GM10266 (cell line): ENCODE measurements at regions not wholly inside any gene's neighbourhood (a gene's known extent, or its start where the extent isn't known, plus 50 kb on each side); places are given as distances from the start of the nearest gene placed in this dataset.
"Not testable (repeated sequence)": the region's sequence is repeated elsewhere in the genome, so short reads cannot be mapped to it uniquely, and the experiment has no call there.

Source experiments
- DNase-seq: peaks from one replicate; pipeline ENCODE4 v3.0.0; 2012; ENCODE audit errors: extremely low spot score

- not testable (repeated sequence) for DNase-seq
Measured at GRCh38 chr6:57708061-57708460, 390.6 kb downstream of the PRIM2 start.

DNA sequence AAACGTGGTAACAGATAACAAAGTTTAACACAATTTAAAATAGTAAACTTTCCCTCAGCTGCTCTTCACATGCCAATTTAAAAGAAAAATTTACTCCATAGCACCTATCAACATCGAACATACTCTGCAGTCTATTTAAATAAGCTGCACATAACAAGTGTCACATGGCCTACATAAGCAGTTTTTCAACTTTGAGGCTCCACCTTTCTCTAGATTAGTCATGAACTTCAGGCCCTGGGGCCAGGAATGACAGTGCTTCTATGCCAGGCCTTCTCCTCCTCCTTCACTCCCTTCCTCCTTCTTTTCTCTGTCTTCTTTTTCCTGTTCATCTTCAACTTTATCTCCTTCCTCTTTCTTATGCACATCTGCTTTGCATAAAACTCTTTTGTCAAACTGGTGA lies 405.1 kb downstream of the PRIM2 start:
- DNase-seq, result not testable (repeated sequence)

DNA sequence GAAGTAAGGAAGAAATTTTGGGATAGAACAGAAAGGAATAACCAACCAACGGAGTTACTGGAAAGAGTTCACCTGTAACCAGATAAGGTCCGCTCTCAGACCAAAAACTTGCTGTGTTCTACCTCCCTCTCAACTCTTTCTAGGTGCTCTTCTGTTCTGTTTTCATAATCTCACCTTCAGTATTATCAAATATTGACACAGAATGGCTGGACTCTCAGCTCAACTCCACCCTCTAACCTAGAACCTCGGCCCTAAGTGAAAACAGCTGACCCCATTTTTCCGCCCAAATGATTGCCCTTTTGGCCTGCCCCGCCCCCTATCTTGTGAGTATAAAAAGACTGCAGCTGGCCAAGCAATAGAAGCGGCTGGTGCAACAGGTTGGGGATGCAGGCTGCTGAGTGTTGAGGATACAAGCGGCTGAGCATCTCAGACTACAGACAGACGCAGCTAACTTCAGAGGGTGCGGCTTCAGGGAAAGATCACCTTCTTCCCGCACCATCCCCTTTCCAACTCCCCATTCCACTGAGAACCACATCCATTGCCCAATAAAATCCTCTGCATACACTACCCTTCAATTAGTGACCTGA lies 406.5 kb downstream of the PRIM2 start:
- not testable (repeated sequence) for DNase-seq

GRCh38 chr6:57729407-57729806 lies 412.0 kb downstream of the PRIM2 start:
- not testable (repeated sequence) for DNase-seq

- DNase-seq, result not testable (repeated sequence)
Measured at GRCh38 chr6:57730726-57731125, 413.3 kb downstream of the PRIM2 start.

DNA sequence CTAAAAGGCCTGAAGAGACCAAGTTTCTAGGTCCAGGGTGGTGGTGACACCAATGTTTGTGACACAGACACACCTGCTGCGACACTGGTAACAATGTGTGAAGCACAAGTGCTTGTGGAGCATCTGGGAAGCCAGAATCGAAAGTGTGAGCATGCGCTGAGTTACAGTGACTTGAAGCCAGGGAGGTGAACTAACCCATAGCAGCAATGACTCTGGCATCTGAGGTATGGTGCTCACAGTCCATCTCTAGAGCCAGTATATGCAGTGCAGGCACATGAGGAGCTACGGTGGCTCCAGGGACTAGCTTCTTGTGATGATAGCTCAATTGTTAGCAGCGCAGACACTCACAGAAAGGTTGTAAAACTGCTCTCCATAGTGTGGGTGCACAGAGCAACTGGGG lies 430.3 kb downstream of the PRIM2 start:
- DNase-seq, result not testable (repeated sequence)

- DNase-seq, result not testable (repeated sequence)
Measured at GRCh38 chr6:57759850-57760249, 442.4 kb downstream of the PRIM2 start.

DNA sequence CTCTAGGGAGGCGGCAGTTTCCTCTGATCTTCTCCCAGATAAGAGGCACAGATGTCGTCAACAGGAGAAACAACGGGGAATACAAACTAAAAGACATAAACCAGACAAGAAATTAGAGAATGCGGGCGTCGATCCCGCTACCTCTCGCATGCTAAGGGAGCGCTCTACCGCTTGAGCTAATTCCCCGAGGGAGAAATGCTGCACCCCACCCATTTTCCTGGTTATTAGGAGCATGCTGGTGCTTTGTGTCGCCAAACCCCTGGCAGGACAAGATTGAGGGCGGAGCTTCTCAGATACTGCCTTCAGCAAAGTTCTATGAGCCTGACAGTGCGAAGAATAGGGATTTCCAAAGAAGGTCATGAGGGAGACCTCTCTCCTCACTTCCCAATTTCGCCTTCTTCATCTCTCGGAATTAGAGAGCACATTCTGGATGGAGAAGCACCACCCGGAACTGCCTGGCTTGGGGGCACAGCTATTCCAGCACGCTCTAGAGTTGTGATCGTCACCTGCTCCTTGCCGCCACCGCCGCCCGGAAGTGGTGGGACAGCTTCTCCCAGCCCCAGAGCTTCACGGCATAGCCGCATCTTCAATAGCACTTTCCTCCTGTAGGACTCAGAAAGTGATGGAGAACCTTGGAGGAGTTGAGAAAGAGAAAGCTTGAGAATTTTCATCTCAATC lies 475.4 kb downstream of the PRIM2 start:
- not testable (repeated sequence) for DNase-seq

DNA sequence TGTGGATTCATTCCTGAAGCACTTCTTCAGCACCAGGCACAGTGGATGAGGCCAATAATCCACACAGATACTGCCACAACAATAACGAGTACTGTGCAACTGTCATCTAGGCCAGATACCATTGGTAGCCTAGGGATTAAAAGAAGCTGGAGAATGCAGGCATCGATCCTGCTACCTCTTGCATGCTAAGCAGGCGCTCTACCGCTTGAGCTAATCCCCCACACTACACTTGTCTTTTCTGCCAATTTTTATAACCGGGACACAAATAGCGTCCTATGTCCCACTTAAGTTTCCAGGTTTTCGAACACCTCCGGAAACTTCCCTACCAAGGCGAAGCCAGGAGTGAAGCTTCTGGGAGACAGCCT lies 475.9 kb downstream of the PRIM2 start:
- not testable (repeated sequence) for DNase-seq

DNA sequence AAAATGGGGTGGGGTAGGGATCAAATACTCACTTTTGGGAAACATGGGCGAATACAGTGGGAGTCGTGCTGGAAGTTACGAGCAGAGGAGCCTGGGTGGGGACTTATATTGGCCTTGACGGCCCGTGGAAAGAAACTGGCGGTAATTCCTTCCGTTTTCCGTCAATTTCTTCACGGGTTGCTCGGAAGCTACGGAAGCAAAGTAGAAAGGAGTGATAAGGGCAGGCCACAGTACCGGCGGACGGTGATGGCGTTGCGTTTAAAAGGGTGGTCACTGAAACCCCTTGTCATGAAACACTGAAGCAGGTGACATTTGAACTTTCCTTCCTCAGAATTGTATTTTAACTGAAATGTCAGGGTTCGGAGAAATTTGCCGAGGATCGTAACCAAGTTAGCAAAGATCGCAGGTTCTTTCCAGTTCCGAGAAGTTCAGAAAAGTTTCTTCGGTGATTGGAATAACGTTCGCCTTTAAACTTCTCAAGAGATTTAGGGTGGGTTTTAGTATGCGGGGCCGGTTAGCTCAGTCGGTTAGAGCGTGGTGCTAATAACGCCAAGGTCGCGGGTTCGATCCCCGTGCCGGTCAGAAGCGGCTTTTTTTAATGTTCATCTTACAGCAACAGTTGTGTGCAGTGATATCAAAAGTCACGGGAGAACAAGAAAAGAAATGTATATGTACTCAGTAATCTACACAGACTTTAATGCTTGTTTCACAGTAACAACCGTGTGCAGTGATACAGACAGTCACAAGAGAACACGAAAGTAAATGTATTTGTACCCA lies 482.5 kb downstream of the PRIM2 start:
- DNase-seq, result not testable (repeated sequence)

DNA sequence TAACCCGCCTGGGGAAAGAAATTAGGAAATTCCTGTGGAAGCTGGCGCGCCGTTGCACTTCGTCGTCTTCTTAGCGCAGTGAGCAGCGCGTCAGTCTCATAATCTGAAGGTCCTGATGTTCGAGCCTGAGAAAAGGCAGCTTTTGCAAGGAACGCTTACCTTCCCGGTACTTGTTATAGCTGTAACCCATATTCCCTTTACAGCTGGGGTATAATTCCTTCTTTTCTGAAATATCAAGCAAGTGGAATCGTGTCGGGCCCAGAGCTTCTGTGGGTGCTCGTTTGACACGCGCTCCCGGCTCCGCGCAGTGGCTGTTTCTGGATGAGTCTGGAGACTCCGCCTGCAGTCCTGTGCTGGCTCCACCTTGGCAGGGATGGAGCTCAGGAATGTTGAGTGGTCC lies 491.2 kb downstream of the PRIM2 start:
- not testable (repeated sequence) for DNase-seq

- DNase-seq, result not testable (repeated sequence)
Measured at GRCh38 chr6:57809454-57809853, 492.0 kb downstream of the PRIM2 start.

GRCh38 chr6:57813271-57814075 lies 496.0 kb downstream of the PRIM2 start:
- DNase-seq, result not testable (repeated sequence)

- DNase-seq, result not testable (repeated sequence)
Measured at GRCh38 chr6:57815826-57816225, 498.4 kb downstream of the PRIM2 start.

- DNase-seq, result not testable (repeated sequence)
Measured at GRCh38 chr6:57821325-57821724, 503.9 kb downstream of the PRIM2 start.

GRCh38 chr6:57822448-57822847 lies 505.0 kb downstream of the PRIM2 start:
- DNase-seq, result not testable (repeated sequence)
